H9 (cell line): ENCODE measurements at regions not wholly inside any gene's neighbourhood (a gene's known extent, or its start where the extent isn't known, plus 50 kb on each side); places are given as distances from the start of the nearest gene placed in this dataset.

Experiments
- DNase-seq: peaks from one replicate; pipeline ENCODE4 v3.0.0-alpha.2; 2017
- H2AFZ ChIP-seq: one replicate; pipeline ENCODE4 v1.6.1; 2013; ENCODE audit warnings: mild to moderate bottlenecking, low read length, control low read depth, moderate library complexity
- H2AK5ac ChIP-seq: 2 replicates; pipeline ENCODE4 v1.6.1; 2013; ENCODE audit warnings: low read length, control low read depth, mixed read lengths; ENCODE audit not compliant: insufficient read length
- H2BK120ac ChIP-seq: one replicate; pipeline ENCODE4 v1.6.1; 2013; ENCODE audit warnings: low read depth, mild to moderate bottlenecking, low read length, control low read depth, inconsistent platforms; ENCODE audit not compliant: poor library complexity, severe bottlenecking
- H2BK12ac ChIP-seq: 2 replicates; pipeline ENCODE4 v1.6.1; 2013; ENCODE audit warnings: low read length, control low read depth, mixed read lengths, low read depth; ENCODE audit not compliant: insufficient read length
- H2BK15ac ChIP-seq: 2 replicates; pipeline ENCODE4 v1.6.1; 2013; ENCODE audit warnings: low read depth, low read length, control low read depth
- H2BK20ac ChIP-seq: one replicate; pipeline ENCODE4 v1.6.1; 2013; ENCODE audit warnings: low read depth, mild to moderate bottlenecking, low read length, control low read depth, inconsistent platforms; ENCODE audit not compliant: poor library complexity, severe bottlenecking
- H2BK5ac ChIP-seq: 2 replicates; pipeline ENCODE4 v1.6.1; 2013; ENCODE audit warnings: low read length, control low read depth, mixed read lengths; ENCODE audit not compliant: insufficient read length
- H3K14ac ChIP-seq: 2 replicates; pipeline ENCODE4 v1.6.1; 2013; ENCODE audit warnings: low read length, control low read depth; ENCODE audit not compliant: insufficient read depth
- H3K18ac ChIP-seq: 2 replicates; pipeline ENCODE4 v1.6.1; 2013; ENCODE audit warnings: low read depth, mild to moderate bottlenecking, mixed read lengths, low read length, control low read depth; ENCODE audit not compliant: insufficient read length
- H3K23ac ChIP-seq: 2 replicates; pipeline ENCODE4 v1.6.1; 2013; ENCODE audit warnings: low read length, control low read depth, mixed read lengths, low read depth; ENCODE audit not compliant: insufficient read length
- H3K23me2 ChIP-seq: 2 replicates; pipeline ENCODE4 v1.6.1; 2013; ENCODE audit warnings: low read depth, mild to moderate bottlenecking, mixed read lengths, low read length, control low read depth; ENCODE audit not compliant: insufficient read length, poor library complexity, severe bottlenecking
- H3K27ac ChIP-seq: 2 replicates; pipeline ENCODE4 v1.5.1; 2013; ENCODE audit warnings: low read length, control low read depth, mixed read lengths, low read depth; ENCODE audit not compliant: insufficient read length
- H3K27me3 ChIP-seq: 2 replicates; pipeline ENCODE4 v1.6.1; 2013; ENCODE audit warnings: low read length, control low read depth, inconsistent platforms; ENCODE audit not compliant: insufficient read depth
- H3K4ac ChIP-seq: 2 replicates; pipeline ENCODE4 v1.6.1; 2013; ENCODE audit warnings: low read depth, mild to moderate bottlenecking, control low read depth, inconsistent platforms, low read length, moderate library complexity
- H3K4me1 ChIP-seq: 2 replicates; pipeline ENCODE4 v1.6.1; 2013; ENCODE audit warnings: low read length, control low read depth, inconsistent platforms; ENCODE audit not compliant: insufficient read depth
- H3K4me2 ChIP-seq: 2 replicates; pipeline ENCODE4 v1.6.1; 2013; ENCODE audit warnings: low read length, control low read depth, mixed read lengths; ENCODE audit not compliant: insufficient read length, insufficient read depth
- H3K56ac ChIP-seq: 2 replicates; pipeline ENCODE4 v1.6.1; 2013; ENCODE audit warnings: low read depth, mild to moderate bottlenecking, mixed read lengths, low read length, control low read depth; ENCODE audit not compliant: insufficient read length
- H3K79me1 ChIP-seq: 2 replicates; pipeline ENCODE4 v1.6.1; 2013; ENCODE audit warnings: low read depth, mild to moderate bottlenecking, moderate library complexity, low read length, control low read depth, inconsistent platforms; ENCODE audit not compliant: insufficient read depth, poor library complexity, severe bottlenecking
- H3K79me2 ChIP-seq: 2 replicates; pipeline ENCODE4 v1.6.1; 2013; ENCODE audit warnings: low read length, control low read depth, inconsistent platforms; ENCODE audit not compliant: insufficient read depth
- H3K9ac ChIP-seq: 2 replicates; pipeline ENCODE4 v1.6.1; 2013; ENCODE audit warnings: low read length, control low read depth, mixed read lengths; ENCODE audit not compliant: insufficient read length; ENCODE audit errors: extremely low read depth
- H3K9me3 ChIP-seq: one replicate; pipeline ENCODE4 v1.6.1; 2013; ENCODE audit warnings: low read depth, low read length, inconsistent platforms; ENCODE audit not compliant: control insufficient read depth
- H3T11ph ChIP-seq: one replicate; pipeline ENCODE4 v1.6.1; 2013; ENCODE audit warnings: mild to moderate bottlenecking, low read length, control low read depth, inconsistent platforms
- H4K20me1 ChIP-seq: one replicate; pipeline ENCODE4 v1.6.1; 2013; ENCODE audit not compliant: control insufficient read depth, insufficient read length, insufficient read depth
- H4K5ac ChIP-seq: 2 replicates; pipeline ENCODE4 v1.6.1; 2013; ENCODE audit warnings: low read depth, mild to moderate bottlenecking, mixed read lengths, low read length, control low read depth; ENCODE audit not compliant: insufficient read length
- H4K8ac ChIP-seq: replicated peaks from 2 replicates; pipeline ENCODE4 v1.6.1; 2013; ENCODE audit warnings: low read length, control low read depth, mixed read lengths, low read depth; ENCODE audit not compliant: insufficient read length
- H4K91ac ChIP-seq: 2 replicates; pipeline ENCODE4 v1.6.1; 2013; ENCODE audit warnings: low read depth, mild to moderate bottlenecking, moderate library complexity, mixed read lengths, low read length, control low read depth; ENCODE audit not compliant: insufficient read length
- H3K27ac Mint-ChIP-seq, 3 experiments: 2 replicates in 2 of 3; 3 replicates in 1 of 3; pipeline ENCODE4 v1.8.0; 2020 to 2021; ENCODE audit warnings: mixed read lengths in 3 of 3, mild to moderate bottlenecking in 1 of 3, moderate library complexity in 1 of 3
- H3K27me3 Mint-ChIP-seq: 2 replicates; pipeline ENCODE4 v1.8.0; 2021; ENCODE audit warnings: low read depth, mild to moderate bottlenecking, moderate library complexity, mixed read lengths
- H3K36me3 Mint-ChIP-seq, 3 experiments: 2 replicates in 2 of 3; 3 replicates in 1 of 3; pipeline ENCODE4 v1.8.0; 2020 to 2021; ENCODE audit warnings: low read depth in 3 of 3, mixed read lengths in 3 of 3; ENCODE audit not compliant: insufficient read depth in 1 of 3
- H3K4me1 Mint-ChIP-seq, 2 experiments: 2 replicates each; pipeline ENCODE4 v1.8.0; 2020; ENCODE audit warnings: mixed read lengths in 2 of 2
- H3K4me3 Mint-ChIP-seq, 2 experiments: 2 replicates in 1 of 2; 3 replicates in 1 of 2; pipeline ENCODE4 v1.8.0; 2020 to 2021; ENCODE audit warnings: mild to moderate bottlenecking in 2 of 2, mixed read lengths in 2 of 2, moderate library complexity in 1 of 2
- H3K9me3 Mint-ChIP-seq, 2 experiments: 2 replicates in 1 of 2; 3 replicates in 1 of 2; pipeline ENCODE4 v1.8.0; 2020; ENCODE audit warnings: mild to moderate bottlenecking in 2 of 2, mixed read lengths in 2 of 2, moderate library complexity in 1 of 2
- WGBS: extraction: QIAGEN DNeasy Blood & Tissue Kit; methylation state at CpG from one replicate; pipeline ENCODE4 v1.1.7; 2013; ENCODE audit warnings: missing lambda C conversion rate, low lambda C conversion rate, mixed read lengths; ENCODE audit not compliant: insufficient read length; ENCODE audit errors: extremely low coverage; 5-methylcytosine and 5-hydroxymethylcytosine counted together
- TF ChIP-seq, protein P1 (sequence below): fragments of 200-600 bp; sonication (generic); conservative IDR thresholded peaks from 3 replicates; pipeline ENCODE4 v1.8.0; 2021; ENCODE audit warnings: antibody characterized with exemption, mild to moderate bottlenecking

DNA sequence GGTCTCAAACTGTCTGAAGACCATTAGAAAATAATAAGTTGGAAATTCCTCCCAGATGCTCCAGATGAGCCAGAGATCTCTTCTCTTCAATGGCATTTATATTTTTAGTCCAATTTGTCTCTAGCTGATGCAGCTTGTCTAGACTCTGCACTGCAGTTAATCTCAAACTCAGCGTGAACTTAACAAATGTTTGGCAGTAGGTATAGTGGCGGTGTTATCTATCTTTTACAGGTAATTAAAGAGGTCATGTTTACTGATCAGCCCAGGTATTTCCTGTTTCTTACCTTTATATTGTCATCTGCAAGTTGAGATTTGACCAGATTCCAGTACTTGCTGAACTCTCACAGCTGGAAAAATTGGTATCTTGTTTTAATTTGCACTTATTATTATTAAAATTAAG is 1024.5 kb upstream of the ADGRL2 start:
- H2BK20ac ChIP-seq = no peak overlapping the region
- no peaks in the 10 kb centered on the region for H3K79me1 ChIP-seq
- no peaks in the 10 kb centered on the region for H3K27me3 ChIP-seq
- H4K91ac ChIP-seq = no peak overlapping the region
- H2AK5ac ChIP-seq = no peak overlapping the region
- H3K14ac ChIP-seq = no peak overlapping the region
- H2BK12ac ChIP-seq = no peak overlapping the region
- TF ChIP-seq, protein P1, sequence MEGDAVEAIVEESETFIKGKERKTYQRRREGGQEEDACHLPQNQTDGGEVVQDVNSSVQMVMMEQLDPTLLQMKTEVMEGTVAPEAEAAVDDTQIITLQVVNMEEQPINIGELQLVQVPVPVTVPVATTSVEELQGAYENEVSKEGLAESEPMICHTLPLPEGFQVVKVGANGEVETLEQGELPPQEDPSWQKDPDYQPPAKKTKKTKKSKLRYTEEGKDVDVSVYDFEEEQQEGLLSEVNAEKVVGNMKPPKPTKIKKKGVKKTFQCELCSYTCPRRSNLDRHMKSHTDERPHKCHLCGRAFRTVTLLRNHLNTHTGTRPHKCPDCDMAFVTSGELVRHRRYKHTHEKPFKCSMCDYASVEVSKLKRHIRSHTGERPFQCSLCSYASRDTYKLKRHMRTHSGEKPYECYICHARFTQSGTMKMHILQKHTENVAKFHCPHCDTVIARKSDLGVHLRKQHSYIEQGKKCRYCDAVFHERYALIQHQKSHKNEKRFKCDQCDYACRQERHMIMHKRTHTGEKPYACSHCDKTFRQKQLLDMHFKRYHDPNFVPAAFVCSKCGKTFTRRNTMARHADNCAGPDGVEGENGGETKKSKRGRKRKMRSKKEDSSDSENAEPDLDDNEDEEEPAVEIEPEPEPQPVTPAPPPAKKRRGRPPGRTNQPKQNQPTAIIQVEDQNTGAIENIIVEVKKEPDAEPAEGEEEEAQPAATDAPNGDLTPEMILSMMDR = no peak
- no peak overlapping the region for H4K5ac ChIP-seq
- WGBS = no CpG with 5 or more reads among the region's 2 CpGs
- no peak overlapping the region for H2AFZ ChIP-seq
- H3K23ac ChIP-seq = no peak overlapping the region
- H3K9me3 ChIP-seq = no peaks in the 10 kb centered on the region
- H4K8ac ChIP-seq = no peak overlapping the region
- H2BK15ac ChIP-seq = no peak overlapping the region
- Mint-ChIP-seq H3K27ac (no peak overlapping the region; a peak in 1 of 7 replicates), H3K4me1 (peaks cover 5 to 10% of the 10 kb centered on the region in 2 experiments; a peak in 3 of 4 replicates), H3K9me3 (no peaks in the 10 kb centered on the region), H3K36me3 (no peaks in the 10 kb centered on the region), H3K4me3 (no peak overlapping the region), H3K27me3 (no peaks in the 10 kb centered on the region)
- H3K56ac ChIP-seq = no peak overlapping the region
- no peak overlapping the region for H2BK5ac ChIP-seq
- DNase-seq = no peak
- no peak overlapping the region for H3T11ph ChIP-seq
- no peak overlapping the region for H3K27ac ChIP-seq
- no peak overlapping the region for H3K4ac ChIP-seq
- H3K18ac ChIP-seq = no peak overlapping the region
- no peak overlapping the region for H3K4me2 ChIP-seq
- no peaks in the 10 kb centered on the region for H4K20me1 ChIP-seq
- no peaks in the 10 kb centered on the region for H3K23me2 ChIP-seq
- no peaks in the 10 kb centered on the region for H3K4me1 ChIP-seq
- H3K79me2 ChIP-seq = no peaks in the 10 kb centered on the region
- no peak overlapping the region for H3K9ac ChIP-seq
- no peak overlapping the region for H2BK120ac ChIP-seq
